GM13977 (cell line): ENCODE measurements at regions not wholly inside any gene's neighbourhood (a gene's known extent, or its start where the extent isn't known, plus 50 kb on each side); places are given as distances from the start of the nearest gene placed in this dataset.

Experiments used
- DNase-seq: peaks from one replicate; pipeline ENCODE4 v3.0.0; 2012; ENCODE audit warnings: low spot score
- in situ Hi-C: fragments of 300-500 bp; cut with MboI; formaldehyde crosslinking; loops from one replicate; pipeline ENCODE4 v1.12.0; 2022; ENCODE audit warnings: low sequenced_read_pairs, low pct_unique_long_range_greater_than_20kb, mixed read lengths, inconsistent platforms; ENCODE audit not compliant: unreplicated experiment
- TF ChIP-seq, protein P1 (sequence below): IDR thresholded peaks from 2 replicates; pipeline ENCODE4 v1.5.1; 2012; ENCODE audit warnings: mild to moderate bottlenecking, control low read depth; ENCODE audit not compliant: insufficient read depth; ENCODE audit errors: extremely low read depth, missing control alignments

GRCh38 chr11:29482510-29482909 lies 534.3 kb downstream of the KCNA4 start:
- DNase-seq = no peak
- in situ Hi-C loops = no loop called here
- TF ChIP-seq, protein P1, sequence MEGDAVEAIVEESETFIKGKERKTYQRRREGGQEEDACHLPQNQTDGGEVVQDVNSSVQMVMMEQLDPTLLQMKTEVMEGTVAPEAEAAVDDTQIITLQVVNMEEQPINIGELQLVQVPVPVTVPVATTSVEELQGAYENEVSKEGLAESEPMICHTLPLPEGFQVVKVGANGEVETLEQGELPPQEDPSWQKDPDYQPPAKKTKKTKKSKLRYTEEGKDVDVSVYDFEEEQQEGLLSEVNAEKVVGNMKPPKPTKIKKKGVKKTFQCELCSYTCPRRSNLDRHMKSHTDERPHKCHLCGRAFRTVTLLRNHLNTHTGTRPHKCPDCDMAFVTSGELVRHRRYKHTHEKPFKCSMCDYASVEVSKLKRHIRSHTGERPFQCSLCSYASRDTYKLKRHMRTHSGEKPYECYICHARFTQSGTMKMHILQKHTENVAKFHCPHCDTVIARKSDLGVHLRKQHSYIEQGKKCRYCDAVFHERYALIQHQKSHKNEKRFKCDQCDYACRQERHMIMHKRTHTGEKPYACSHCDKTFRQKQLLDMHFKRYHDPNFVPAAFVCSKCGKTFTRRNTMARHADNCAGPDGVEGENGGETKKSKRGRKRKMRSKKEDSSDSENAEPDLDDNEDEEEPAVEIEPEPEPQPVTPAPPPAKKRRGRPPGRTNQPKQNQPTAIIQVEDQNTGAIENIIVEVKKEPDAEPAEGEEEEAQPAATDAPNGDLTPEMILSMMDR = no peak

DNA sequence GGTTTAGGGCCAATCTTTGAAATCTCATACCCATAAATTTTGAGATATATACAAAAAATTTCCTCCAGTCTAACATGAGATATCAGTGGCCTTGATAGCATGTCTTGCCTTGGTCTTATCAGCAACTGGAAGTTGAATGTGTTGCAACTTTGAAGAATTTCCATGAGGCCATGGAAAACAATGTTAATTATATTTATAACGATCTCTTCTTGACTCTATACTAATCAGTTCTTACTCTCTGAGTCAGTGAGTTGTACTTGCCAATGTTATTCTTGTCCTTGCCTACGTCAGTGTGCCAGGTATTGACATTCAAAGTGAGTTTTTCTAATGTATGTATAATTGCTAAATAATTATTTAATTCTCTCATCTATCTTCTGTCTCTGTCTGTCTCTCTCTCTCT lies 535.1 kb downstream of the KCNA4 start:
- TF ChIP-seq, protein P1 = no peak
- in situ Hi-C loops = no loop called here
- no peak for DNase-seq

DNA sequence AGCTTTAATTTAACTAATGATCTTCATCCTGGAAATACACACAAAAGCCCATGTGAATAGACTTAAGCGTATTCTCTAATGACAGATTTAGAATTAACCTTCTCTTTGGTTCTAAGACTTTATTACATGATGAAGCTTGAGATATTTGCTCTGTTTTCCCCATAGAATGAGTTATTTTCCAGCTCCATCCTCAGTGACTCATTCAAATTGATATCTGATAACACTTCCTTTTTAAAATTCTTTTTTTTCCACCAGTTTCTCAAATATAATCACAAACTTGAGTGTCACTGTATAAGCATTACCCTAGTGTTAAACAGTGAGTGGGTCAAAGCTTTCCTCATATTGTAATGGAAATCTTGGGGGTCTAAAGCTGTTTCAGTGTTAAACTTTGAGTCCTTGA lies 535.8 kb downstream of the KCNA4 start:
- TF ChIP-seq, protein P1 = no peak
- in situ Hi-C loops = no loop called here

GRCh38 chr11:29458252-29458651 lies 558.6 kb downstream of the KCNA4 start:
- in situ Hi-C loops = no loop called here
- TF ChIP-seq, protein P1 = no peak
- DNase-seq = no peak

More for the DNA sequence above, 535.8 kb downstream of the KCNA4 start:
- DNase-seq = no peak

DNA sequence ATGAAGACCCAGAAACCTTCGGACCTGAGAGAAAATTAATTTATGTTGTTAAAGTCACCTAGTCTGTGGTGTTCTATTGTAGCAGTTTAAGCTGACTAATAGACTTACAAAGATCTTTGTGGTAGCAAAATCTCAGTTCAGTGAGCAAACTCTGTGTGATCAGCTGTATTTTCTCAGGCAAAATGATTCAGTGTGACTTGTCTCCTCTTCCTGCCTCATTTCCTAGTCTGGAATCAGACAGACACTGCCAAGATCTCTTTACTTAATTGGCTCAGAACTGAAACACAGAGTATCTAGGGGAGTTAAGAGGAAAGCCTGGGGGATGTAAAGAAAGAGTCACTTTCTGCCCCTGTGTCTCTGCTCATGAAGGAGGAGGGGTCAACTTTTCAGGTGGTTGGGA lies 564.7 kb downstream of the KCNA4 start:
- DNase-seq = no peak
- TF ChIP-seq, protein P1 = no peak
- in situ Hi-C loops = no loop called here

GRCh38 chr11:29449281-29450074 lies 567.4 kb downstream of the KCNA4 start:
- TF ChIP-seq, protein P1 = no peak
- in situ Hi-C loops = no loop called here
- DNase-seq = no peak
